ENCODE measurements at regions not wholly inside any gene's neighbourhood (a gene's known extent, or its start where the extent isn't known, plus 50 kb on each side); places are given as distances from the start of the nearest gene placed in this dataset.

DNA sequence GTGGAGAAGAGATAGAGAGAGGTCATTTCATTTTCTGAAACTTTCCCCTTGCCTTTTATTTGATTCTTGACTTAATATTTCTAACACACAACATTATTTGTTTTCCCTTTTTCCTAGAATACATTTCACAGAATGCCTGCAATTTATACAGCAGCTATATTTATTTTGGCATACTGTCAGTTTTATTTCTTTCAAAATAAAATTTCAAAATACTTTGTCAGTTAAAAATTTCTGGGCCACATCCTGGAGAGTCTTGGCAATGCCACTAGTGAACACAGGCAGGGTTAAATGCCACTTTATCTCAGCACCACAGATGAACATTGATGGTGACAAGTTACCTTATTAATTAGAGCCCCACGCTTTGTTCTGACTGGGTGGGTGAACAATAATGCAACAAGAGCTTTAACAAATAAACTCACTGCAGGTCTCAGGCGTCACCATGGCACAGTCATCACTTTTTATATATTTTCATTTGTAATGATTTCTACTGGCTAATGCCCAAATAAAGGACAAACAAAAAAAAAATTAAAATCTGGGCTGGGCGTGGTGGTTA is 494.0 kb downstream of the KIF20B start:
- Histone ChIP-seq H3K27ac (no peak overlapping the region), H3K27me3 (ENCODE audit: insufficient read depth, low read depth) (no peaks in the 10 kb centered on the region), H4K20me1 (ENCODE audit: insufficient read depth) (no peaks in the 10 kb centered on the region), H3K79me2 (ENCODE audit: insufficient read depth, low read depth) (no peaks in the 10 kb centered on the region), H3K4me3 (IDR thresholded peaks at IDR 0.05; ENCODE audit: insufficient read depth, low read depth, low read length) (no peak overlapping the region), H3K36me3 (ENCODE audit: insufficient read depth) (no peaks in the 10 kb centered on the region), H2AFZ (ENCODE audit: low read depth) (no peak overlapping the region), H3K4me1 (ENCODE audit: low read depth, poor library complexity, severe bottlenecking) (no peaks in the 10 kb centered on the region), H3K9ac (no peak overlapping the region), H3K4me2 (no peak overlapping the region)
- no peak for TF ChIP-seq CTCF (conservative IDR thresholded peaks at IDR 0.05; ENCODE audit: low read depth, low read length)

- Histone ChIP-seq H3K79me2 (ENCODE audit: insufficient read depth, low read depth) (no peaks in the 10 kb centered on the region), H3K27me3 (ENCODE audit: insufficient read depth, low read depth) (no peaks in the 10 kb centered on the region), H3K4me2 (no peak overlapping the region), H2AFZ (ENCODE audit: low read depth) (no peak overlapping the region), H3K36me3 (ENCODE audit: insufficient read depth) (no peaks in the 10 kb centered on the region), H3K27ac (no peak overlapping the region), H3K9ac (no peak overlapping the region), H3K4me3 (IDR thresholded peaks at IDR 0.05; ENCODE audit: insufficient read depth, low read depth, low read length) (no peak overlapping the region), H3K4me1 (ENCODE audit: low read depth, poor library complexity, severe bottlenecking) (no peaks in the 10 kb centered on the region), H4K20me1 (ENCODE audit: insufficient read depth) (no peaks in the 10 kb centered on the region)
- TF ChIP-seq CTCF (conservative IDR thresholded peaks at IDR 0.05; ENCODE audit: low read depth, low read length): no peak
Observed at GRCh38 chr10:90197766-90198165, 496.4 kb downstream of the KIF20B start.

- no peak overlapping the region for H3K9ac ChIP-seq
- no peak overlapping the region for H2AFZ ChIP-seq (ENCODE audit: low read depth)
- H3K4me1 ChIP-seq (ENCODE audit: low read depth, poor library complexity, severe bottlenecking): no peaks in the 10 kb centered on the region
- no peaks in the 10 kb centered on the region for H3K36me3 ChIP-seq (ENCODE audit: insufficient read depth)
- no peaks in the 10 kb centered on the region for H3K79me2 ChIP-seq (ENCODE audit: insufficient read depth, low read depth)
- H3K27ac ChIP-seq: no peak overlapping the region
- no peaks in the 10 kb centered on the region for H3K27me3 ChIP-seq (ENCODE audit: insufficient read depth, low read depth)
- no peaks in the 10 kb centered on the region for H4K20me1 ChIP-seq (ENCODE audit: insufficient read depth)
- no peak overlapping the region for H3K4me2 ChIP-seq
- no peak overlapping the region for H3K4me3 ChIP-seq (IDR thresholded peaks at IDR 0.05; ENCODE audit: insufficient read depth, low read depth, low read length)
- TF ChIP-seq CTCF (conservative IDR thresholded peaks at IDR 0.05; ENCODE audit: low read depth, low read length): no peak
Observed at GRCh38 chr10:90199093-90199492, 497.7 kb downstream of the KIF20B start.

DNA sequence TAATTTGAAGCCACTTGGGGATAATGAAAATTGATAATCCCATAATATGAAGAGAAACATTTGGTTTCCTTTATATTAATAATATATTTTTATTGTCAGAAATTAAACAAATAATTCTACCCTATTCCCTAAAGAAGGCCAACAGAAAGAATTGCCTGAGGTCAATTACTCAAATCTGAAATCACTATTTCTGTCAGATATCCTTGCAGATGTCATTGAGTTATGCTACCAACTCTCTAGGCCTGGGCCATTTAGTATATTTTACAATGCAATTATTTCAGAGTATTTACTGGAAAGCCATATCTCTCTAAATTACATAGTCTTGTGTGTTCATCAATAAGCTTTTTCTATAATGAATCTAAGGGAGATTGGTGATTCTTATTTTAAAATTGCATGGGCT is 498.1 kb downstream of the KIF20B start:
- Histone ChIP-seq H3K27ac (no peak overlapping the region), H3K36me3 (ENCODE audit: insufficient read depth) (no peaks in the 10 kb centered on the region), H3K4me1 (ENCODE audit: low read depth, poor library complexity, severe bottlenecking) (no peaks in the 10 kb centered on the region), H2AFZ (ENCODE audit: low read depth) (no peak overlapping the region), H3K27me3 (ENCODE audit: insufficient read depth, low read depth) (no peaks in the 10 kb centered on the region), H3K4me2 (no peak overlapping the region), H3K4me3 (IDR thresholded peaks at IDR 0.05; ENCODE audit: insufficient read depth, low read depth, low read length) (no peak overlapping the region), H3K9ac (no peak overlapping the region), H4K20me1 (ENCODE audit: insufficient read depth) (no peaks in the 10 kb centered on the region), H3K79me2 (ENCODE audit: insufficient read depth, low read depth) (no peaks in the 10 kb centered on the region)
- no peak for TF ChIP-seq CTCF (conservative IDR thresholded peaks at IDR 0.05; ENCODE audit: low read depth, low read length)

Measured in KMS-11 (cell line).